CD8-positive, alpha-beta memory T cell (primary cell): ENCODE measurements at regions not wholly inside any gene's neighbourhood (a gene's known extent, or its start where the extent isn't known, plus 50 kb on each side); places are given as distances from the start of the nearest gene placed in this dataset.

Source experiments
- CTCF ChIA-PET: fragments of 350-600 bp; sonication (Branson Sonifier 250); formaldehyde crosslinking; loops from one replicate; lab custom pipeline; 2021; ENCODE audit warnings: antibody characterized with exemption; lab: Charles Lee
- POLR2A ChIA-PET: fragments of 350-600 bp; sonication (Branson Sonifier 250); formaldehyde crosslinking; loops from one replicate; lab custom pipeline; 2021; ENCODE audit warnings: antibody characterized with exemption; lab: Charles Lee
- DNase-seq, 5 donors: peaks; one replicate each; pipeline versions ENCODE4 v3.0.0 to v3.0.0-alpha.2; 2020 to 2022; ENCODE audit warnings: mixed read lengths in 1 of 5
- H3K27ac ChIP-seq: one replicate; pipeline ENCODE4 v1.7.0; 2013; ENCODE audit warnings: low read depth, mild to moderate bottlenecking, low read length, moderate library complexity
- H3K27me3 ChIP-seq: 2 replicates; pipeline ENCODE4 v1.7.0; 2013; ENCODE audit warnings: low read length, mild to moderate bottlenecking; ENCODE audit not compliant: insufficient read depth, poor library complexity, severe bottlenecking
- H3K36me3 ChIP-seq: 2 replicates; pipeline ENCODE4 v1.7.0; 2013; ENCODE audit warnings: mild to moderate bottlenecking, low read length, moderate library complexity; ENCODE audit not compliant: insufficient read depth
- H3K4me1 ChIP-seq: 2 replicates; pipeline ENCODE4 v1.7.0; 2013; ENCODE audit warnings: mild to moderate bottlenecking, low read length, moderate library complexity; ENCODE audit not compliant: insufficient read depth
- H3K4me3 ChIP-seq: 2 replicates; pipeline ENCODE4 v1.7.0; 2013; ENCODE audit warnings: mild to moderate bottlenecking, low read length
- H3K9me3 ChIP-seq: 2 replicates; pipeline ENCODE4 v1.7.0; 2013; ENCODE audit warnings: mild to moderate bottlenecking, low read length
- H3K27ac Mint-ChIP-seq, 8 donors: one replicate each; pipeline ENCODE4 v1.8.0; 2020 to 2021; ENCODE audit warnings: mixed read lengths in 8 of 8, mild to moderate bottlenecking in 6 of 8, inconsistent platforms in 3 of 8, moderate library complexity in 3 of 8
- H3K27me3 Mint-ChIP-seq, 2 donors: one replicate each; pipeline ENCODE4 v1.8.0; 2020 to 2021; ENCODE audit warnings: mixed read lengths in 2 of 2, mild to moderate bottlenecking in 1 of 2, moderate library complexity in 1 of 2
- H3K36me3 Mint-ChIP-seq, 3 donors: one replicate each; pipeline ENCODE4 v1.8.0; 2020 to 2021; ENCODE audit warnings: mixed read lengths in 3 of 3, inconsistent platforms in 1 of 3, mild to moderate bottlenecking in 1 of 3
- H3K4me1 Mint-ChIP-seq, 3 donors: one replicate each; pipeline ENCODE4 v1.8.0; 2020 to 2021; ENCODE audit warnings: mixed read lengths in 3 of 3, inconsistent platforms in 1 of 3, mild to moderate bottlenecking in 1 of 3
- H3K4me3 Mint-ChIP-seq, 7 donors: one replicate each; pipeline ENCODE4 v1.8.0; 2020 to 2021; ENCODE audit warnings: mixed read lengths in 7 of 7, mild to moderate bottlenecking in 6 of 7, moderate library complexity in 4 of 7, inconsistent platforms in 2 of 7
- H3K9me3 Mint-ChIP-seq, 5 donors: one replicate each; pipeline ENCODE4 v1.8.0; 2020 to 2022; ENCODE audit warnings: mixed read lengths in 5 of 5, mild to moderate bottlenecking in 3 of 5, moderate library complexity in 2 of 5, inconsistent platforms in 1 of 5

- no peak for DNase-seq
- peaks cover 4 to 16% of the 10 kb centered on the region in 2 donors for H3K27me3 Mint-ChIP-seq
- no peaks in the 10 kb centered on the region for H3K9me3 ChIP-seq
- no peaks in the 10 kb centered on the region for H3K36me3 Mint-ChIP-seq
- no peaks in the 10 kb centered on the region for H3K36me3 ChIP-seq
- H3K27ac ChIP-seq: no peak overlapping the region
- no peaks in the 10 kb centered on the region for H3K27me3 ChIP-seq
- no peaks in the 10 kb centered on the region for H3K4me1 ChIP-seq
- POLR2A ChIA-PET: no interaction called here
- no peaks in the 10 kb centered on the region for H3K4me1 Mint-ChIP-seq
- peaks cover 0 to 3% (median 0%) of the 10 kb centered on the region in 5 donors for H3K9me3 Mint-ChIP-seq
- no peak overlapping the region for H3K27ac Mint-ChIP-seq
- no peak overlapping the region for H3K4me3 ChIP-seq
- no peak overlapping the region for H3K4me3 Mint-ChIP-seq
- CTCF ChIA-PET: no interaction called here
Measured at GRCh38 chr1:220410611-220411010, 117.3 kb upstream of the MARK1 start.

- no peaks in the 10 kb centered on the region for H3K4me1 ChIP-seq
- ChIA-PET POLR2A (no interaction called here), CTCF (no interaction called here)
- Mint-ChIP-seq H3K36me3 (no peaks in the 10 kb centered on the region), H3K9me3 (peaks cover 0 to 3% (median 0%) of the 10 kb centered on the region in 5 donors), H3K27me3 (peaks cover 4 to 21% of the 10 kb centered on the region in 2 donors), H3K4me1 (no peaks in the 10 kb centered on the region), H3K27ac (no peak overlapping the region), H3K4me3 (peak overlapping the region in 1 of 7 donors; percentile 59)
- H3K36me3 ChIP-seq: no peaks in the 10 kb centered on the region
- H3K27me3 ChIP-seq: no peaks in the 10 kb centered on the region
- DNase-seq: no peak
- H3K27ac ChIP-seq: no peak overlapping the region
- H3K9me3 ChIP-seq: no peaks in the 10 kb centered on the region
- no peak overlapping the region for H3K4me3 ChIP-seq
Measured at GRCh38 chr1:220409771-220410595, 118.0 kb upstream of the MARK1 start.

- H3K27me3 ChIP-seq: no peaks in the 10 kb centered on the region
- no peaks in the 10 kb centered on the region for H3K4me1 ChIP-seq
- H3K4me3 ChIP-seq: no peak overlapping the region
- Mint-ChIP-seq H3K27ac (no peak overlapping the region), H3K4me3 (no peak overlapping the region), H3K4me1 (no peaks in the 10 kb centered on the region), H3K27me3 (peaks cover 9 to 45% of the 10 kb centered on the region in 2 donors), H3K36me3 (no peaks in the 10 kb centered on the region), H3K9me3 (peaks cover 0 to 4% (median 3%) of the 10 kb centered on the region in 5 donors)
- H3K9me3 ChIP-seq: no peaks in the 10 kb centered on the region
- H3K36me3 ChIP-seq: no peaks in the 10 kb centered on the region
- DNase-seq: no peak
- H3K27ac ChIP-seq: no peak overlapping the region
- CTCF ChIA-PET: no interaction called here
- POLR2A ChIA-PET: no interaction called here
Measured at GRCh38 chr1:220407191-220407590, 120.7 kb upstream of the MARK1 start.

- Histone ChIP-seq H3K4me3 (no peak overlapping the region), H3K27me3 (no peaks in the 10 kb centered on the region), H3K9me3 (no peaks in the 10 kb centered on the region), H3K27ac (no peak overlapping the region), H3K36me3 (no peaks in the 10 kb centered on the region), H3K4me1 (no peaks in the 10 kb centered on the region)
- H3K27ac Mint-ChIP-seq: no peak overlapping the region
- H3K36me3 Mint-ChIP-seq: no peaks in the 10 kb centered on the region
- ChIA-PET CTCF (no interaction called here), POLR2A (no interaction called here)
- no peak for DNase-seq
- H3K27me3 Mint-ChIP-seq: peaks cover 11 to 38% of the 10 kb centered on the region in 2 donors
- no peak overlapping the region for H3K4me3 Mint-ChIP-seq
- no peaks in the 10 kb centered on the region for H3K4me1 Mint-ChIP-seq
- peaks cover 0 to 8% (median 2%) of the 10 kb centered on the region in 5 donors for H3K9me3 Mint-ChIP-seq
Measured at GRCh38 chr1:220398238-220398637, 126.0 kb upstream of the RAB3GAP2 start.

- ChIA-PET POLR2A (no interaction called here), CTCF (no interaction called here)
- Mint-ChIP-seq H3K27ac (no peak overlapping the region), H3K9me3 (peaks cover 0 to 2% (median 0%) of the 10 kb centered on the region in 5 donors), H3K36me3 (no peaks in the 10 kb centered on the region), H3K4me1 (no peaks in the 10 kb centered on the region), H3K4me3 (no peak overlapping the region), H3K27me3 (peaks cover 9 to 31% of the 10 kb centered on the region in 2 donors)
- H3K27me3 ChIP-seq: no peaks in the 10 kb centered on the region
- H3K27ac ChIP-seq: no peak overlapping the region
- H3K9me3 ChIP-seq: no peaks in the 10 kb centered on the region
- H3K4me3 ChIP-seq: no peak overlapping the region
- H3K36me3 ChIP-seq: no peaks in the 10 kb centered on the region
- H3K4me1 ChIP-seq: no peaks in the 10 kb centered on the region
- no peak for DNase-seq
Measured at GRCh38 chr1:220391491-220391890, 119.2 kb upstream of the RAB3GAP2 start.

GRCh38 chr1:220389634-220390033, 117.4 kb upstream of the RAB3GAP2 start:
- peaks cover 9 to 28% of the 10 kb centered on the region in 2 donors for H3K27me3 Mint-ChIP-seq
- H3K4me1 ChIP-seq: no peaks in the 10 kb centered on the region
- CTCF ChIA-PET: no interaction called here
- H3K4me3 Mint-ChIP-seq: no peak overlapping the region
- H3K36me3 Mint-ChIP-seq: no peaks in the 10 kb centered on the region
- H3K4me1 Mint-ChIP-seq: no peaks in the 10 kb centered on the region
- H3K9me3 ChIP-seq: no peaks in the 10 kb centered on the region
- H3K27me3 ChIP-seq: no peaks in the 10 kb centered on the region
- no peak overlapping the region for H3K4me3 ChIP-seq
- H3K36me3 ChIP-seq: no peaks in the 10 kb centered on the region
- no peak for DNase-seq
- no peak overlapping the region for H3K27ac ChIP-seq
- no peak overlapping the region for H3K27ac Mint-ChIP-seq
- POLR2A ChIA-PET: no interaction called here
- H3K9me3 Mint-ChIP-seq: peaks cover 2 to 11% (median 3%) of the 10 kb centered on the region in 5 donors

GRCh38 chr1:220386494-220387195, 114.4 kb upstream of the RAB3GAP2 start:
- Mint-ChIP-seq H3K27ac (no peak overlapping the region), H3K4me1 (no peaks in the 10 kb centered on the region), H3K27me3 (peaks cover 8 to 29% of the 10 kb centered on the region in 2 donors), H3K4me3 (no peak overlapping the region), H3K9me3 (peaks cover 2 to 11% (median 3%) of the 10 kb centered on the region in 5 donors), H3K36me3 (no peaks in the 10 kb centered on the region)
- no peaks in the 10 kb centered on the region for H3K9me3 ChIP-seq
- CTCF ChIA-PET: no interaction called here
- POLR2A ChIA-PET: no interaction called here
- H3K36me3 ChIP-seq: no peaks in the 10 kb centered on the region
- H3K4me1 ChIP-seq: no peaks in the 10 kb centered on the region
- H3K27me3 ChIP-seq: no peaks in the 10 kb centered on the region
- no peak overlapping the region for H3K4me3 ChIP-seq
- no peak for DNase-seq
- no peak overlapping the region for H3K27ac ChIP-seq

- Histone ChIP-seq H3K4me1 (no peaks in the 10 kb centered on the region), H3K9me3 (no peaks in the 10 kb centered on the region), H3K4me3 (no peak overlapping the region), H3K27ac (no peak overlapping the region), H3K36me3 (no peaks in the 10 kb centered on the region), H3K27me3 (no peaks in the 10 kb centered on the region)
- peaks cover 11 to 37% of the 10 kb centered on the region in 2 donors for H3K27me3 Mint-ChIP-seq
- CTCF ChIA-PET: no interaction called here
- H3K36me3 Mint-ChIP-seq: no peaks in the 10 kb centered on the region
- no peaks in the 10 kb centered on the region for H3K4me1 Mint-ChIP-seq
- H3K27ac Mint-ChIP-seq: no peak overlapping the region
- H3K4me3 Mint-ChIP-seq: no peak overlapping the region
- no peak for DNase-seq
- POLR2A ChIA-PET: no interaction called here
- H3K9me3 Mint-ChIP-seq: peaks cover 3 to 11% (median 4%) of the 10 kb centered on the region in 5 donors
Measured at GRCh38 chr1:220385158-220385557, 112.9 kb upstream of the RAB3GAP2 start.
